ENCODE measurements at regions not wholly inside any gene's neighbourhood (a gene's known extent, or its start where the extent isn't known, plus 50 kb on each side); places are given as distances from the start of the nearest gene placed in this dataset.

- no peak overlapping the region for H2AFZ ChIP-seq (ENCODE audit: low read depth, low read length)
- in situ Hi-C loops (cut with MboI), result no loop called here
- intact Hi-C loops (cut with micrococcal nuclease), result no loop called here
- H3K9me1 ChIP-seq (ENCODE audit: control insufficient read depth, insufficient read depth, low read length), result no peaks in the 10 kb centered on the region
- ATAC-seq (no peak), DNase-seq (ENCODE audit: extremely low read depth in 1 of 4, low spot score in 3 of 4) (no peak), FAIRE-seq (no peak)
- no peak overlapping the region for H3K4me2 ChIP-seq (ENCODE audit: insufficient read depth, low read length)
- BruUV-seq (replicated peaks), result no TSS peak
- no peaks in the 10 kb centered on the region for H3K36me3 ChIP-seq (ENCODE audit: control insufficient read depth, insufficient read depth, low read length)
- 0 out of 5 replicates have a peak, but pooled peaks cover 0 to 3% of the 10 kb centered on the region in 2 experiments for H3K27me3 ChIP-seq (ENCODE audit: control insufficient read depth in 2 of 2, insufficient read depth in 2 of 2, low read length in 2 of 2)
- ChIA-PET CTCF (ENCODE audit: low intra/inter-chr PET ratio) (no interaction called here), POLR2A (interaction anchor here (0.6 kb wide), 1 partner anchor 1253 kb away, joined by 3 read pairs; no protein-coding TSS in a partner anchor)
- H3K4me3 ChIP-seq, result no peak overlapping the region
- H3K9me3 ChIP-seq (replicated peaks; ENCODE audit: control insufficient read depth, insufficient read depth, low read depth, low read length), result no peaks in the 10 kb centered on the region
- H3K79me2 ChIP-seq (ENCODE audit: control insufficient read depth, insufficient read depth, low read length), result no peaks in the 10 kb centered on the region
- WGBS (ENCODE audit: insufficient coverage, low coverage, missing lambda C conversion rate), result 0% methylated on average over 1 of the region's 1 CpG
- H3K9ac ChIP-seq (ENCODE audit: insufficient read depth in 1 of 2, low read depth in 2 of 2, low read length in 2 of 2), result no peak overlapping the region
- no peak overlapping the region for H3K27ac ChIP-seq (ENCODE audit: extremely low read depth, low read depth, low read length)
- H3K4me1 ChIP-seq (replicated peaks in 1 of 2; ENCODE audit: control insufficient read depth in 2 of 2, insufficient read depth in 2 of 2, low read length in 2 of 2), result no peaks in the 10 kb centered on the region
- H4K20me1 ChIP-seq (replicated peaks; ENCODE audit: control insufficient read depth, insufficient read depth, low read length), result no peaks in the 10 kb centered on the region
- TF ChIP-seq ATF1 (CRISPR knock-in tag; IDR thresholded peaks at IDR 0.05) (no peak), ATF1 (tag; IDR thresholded peaks at IDR 0.05) (no peak), NR2F6 (CRISPR knock-in tag; IDR thresholded peaks at IDR 0.05) (no peak), FOXK1 (CRISPR knock-in tag; IDR thresholded peaks at IDR 0.05; ENCODE audit: borderline replicate concordance) (no peak), ZNF280B (CRISPR knock-in tag; IDR thresholded peaks at IDR 0.05) (no peak), ELF4 (CRISPR knock-in tag; IDR thresholded peaks at IDR 0.05) (no peak), NCOA1 (IDR thresholded peaks at IDR 0.05; ENCODE audit: low read depth) (no peak), TRIM28 (IDR thresholded peaks at IDR 0.05) (no peak), HOXB6 (CRISPR knock-in tag; IDR thresholded peaks at IDR 0.05; ENCODE audit: borderline replicate concordance) (no peak)
These were observed 140.9 kb upstream of the CTTNBP2NL start for GRCh38 chr1:112255080-112255479.

Data from K562 (cell line).